SK-N-MC (cell line): ENCODE measurements at regions not wholly inside any gene's neighbourhood (a gene's known extent, or its start where the extent isn't known, plus 50 kb on each side); places are given as distances from the start of the nearest gene placed in this dataset.

ENCODE experiments used
- EZH2 ChIP-seq: fragments of 200-600 bp; sonication (generic); IDR thresholded peaks from one replicate; pipeline ENCODE4 v1.6.1; 2017; ENCODE audit warnings: antibody characterized with exemption
- FOXP2 ChIP-seq: optimal IDR thresholded peaks from 2 replicates; pipeline ENCODE3; 2011; ENCODE audit warnings: mild to moderate bottlenecking, moderate library complexity; ENCODE audit not compliant: insufficient read depth; ENCODE audit errors: extremely low read length, control extremely low read depth

GRCh38 chr11:80849253-80849652 lies 1408.4 kb upstream of the TENM4 start:
- TF ChIP-seq EZH2 (no peak), FOXP2 (no peak)
